ENCODE measurements at regions not wholly inside any gene's neighbourhood (a gene's known extent, or its start where the extent isn't known, plus 50 kb on each side); places are given as distances from the start of the nearest gene placed in this dataset.

- in situ Hi-C loops (cut with HindIII; ENCODE audit: low sequenced_read_pairs), result no loop called here
- no peak overlapping the region for H3K4me3 ChIP-seq (ENCODE audit: low read depth, low read length)
- TF ChIP-seq, protein P1, sequence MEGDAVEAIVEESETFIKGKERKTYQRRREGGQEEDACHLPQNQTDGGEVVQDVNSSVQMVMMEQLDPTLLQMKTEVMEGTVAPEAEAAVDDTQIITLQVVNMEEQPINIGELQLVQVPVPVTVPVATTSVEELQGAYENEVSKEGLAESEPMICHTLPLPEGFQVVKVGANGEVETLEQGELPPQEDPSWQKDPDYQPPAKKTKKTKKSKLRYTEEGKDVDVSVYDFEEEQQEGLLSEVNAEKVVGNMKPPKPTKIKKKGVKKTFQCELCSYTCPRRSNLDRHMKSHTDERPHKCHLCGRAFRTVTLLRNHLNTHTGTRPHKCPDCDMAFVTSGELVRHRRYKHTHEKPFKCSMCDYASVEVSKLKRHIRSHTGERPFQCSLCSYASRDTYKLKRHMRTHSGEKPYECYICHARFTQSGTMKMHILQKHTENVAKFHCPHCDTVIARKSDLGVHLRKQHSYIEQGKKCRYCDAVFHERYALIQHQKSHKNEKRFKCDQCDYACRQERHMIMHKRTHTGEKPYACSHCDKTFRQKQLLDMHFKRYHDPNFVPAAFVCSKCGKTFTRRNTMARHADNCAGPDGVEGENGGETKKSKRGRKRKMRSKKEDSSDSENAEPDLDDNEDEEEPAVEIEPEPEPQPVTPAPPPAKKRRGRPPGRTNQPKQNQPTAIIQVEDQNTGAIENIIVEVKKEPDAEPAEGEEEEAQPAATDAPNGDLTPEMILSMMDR (IDR thresholded peaks at IDR 0.05; ENCODE audit: low read depth, low read length), result no peak
- DNase-seq (ENCODE audit: low read depth, low spot score), result no peak
These were observed 83.5 kb upstream of the CDYL start for GRCh38 chr6:4692664-4693063.

- DNase-seq (ENCODE audit: low read depth, low spot score), result peak; percentile 80
- H3K4me3 ChIP-seq (ENCODE audit: low read depth, low read length), result peak overlapping the region; percentile 10
- TF ChIP-seq, protein P1 (IDR thresholded peaks at IDR 0.05; ENCODE audit: low read depth, low read length), result no peak
- in situ Hi-C loops (cut with HindIII; ENCODE audit: low sequenced_read_pairs), result no loop called here
These were observed 87.9 kb upstream of the CDYL start for GRCh38 chr6:4687989-4688947.

GRCh38 chr6:4687656-4687988 lies 88.6 kb upstream of the CDYL start:
- no peak for DNase-seq (ENCODE audit: low read depth, low spot score)
- in situ Hi-C loops (cut with HindIII; ENCODE audit: low sequenced_read_pairs), result no loop called here
- TF ChIP-seq, protein P1 (IDR thresholded peaks at IDR 0.05; ENCODE audit: low read depth, low read length), result no peak
- H3K4me3 ChIP-seq (ENCODE audit: low read depth, low read length), result no peak overlapping the region

GRCh38 chr6:4682431-4683097 lies 93.6 kb upstream of the CDYL start:
- H3K4me3 ChIP-seq (ENCODE audit: low read depth, low read length), result no peak overlapping the region
- TF ChIP-seq, protein P1 (IDR thresholded peaks at IDR 0.05; ENCODE audit: low read depth, low read length), result no peak
- in situ Hi-C loops (cut with HindIII; ENCODE audit: low sequenced_read_pairs), result no loop called here
- DNase-seq (ENCODE audit: low read depth, low spot score), result no peak

DNA sequence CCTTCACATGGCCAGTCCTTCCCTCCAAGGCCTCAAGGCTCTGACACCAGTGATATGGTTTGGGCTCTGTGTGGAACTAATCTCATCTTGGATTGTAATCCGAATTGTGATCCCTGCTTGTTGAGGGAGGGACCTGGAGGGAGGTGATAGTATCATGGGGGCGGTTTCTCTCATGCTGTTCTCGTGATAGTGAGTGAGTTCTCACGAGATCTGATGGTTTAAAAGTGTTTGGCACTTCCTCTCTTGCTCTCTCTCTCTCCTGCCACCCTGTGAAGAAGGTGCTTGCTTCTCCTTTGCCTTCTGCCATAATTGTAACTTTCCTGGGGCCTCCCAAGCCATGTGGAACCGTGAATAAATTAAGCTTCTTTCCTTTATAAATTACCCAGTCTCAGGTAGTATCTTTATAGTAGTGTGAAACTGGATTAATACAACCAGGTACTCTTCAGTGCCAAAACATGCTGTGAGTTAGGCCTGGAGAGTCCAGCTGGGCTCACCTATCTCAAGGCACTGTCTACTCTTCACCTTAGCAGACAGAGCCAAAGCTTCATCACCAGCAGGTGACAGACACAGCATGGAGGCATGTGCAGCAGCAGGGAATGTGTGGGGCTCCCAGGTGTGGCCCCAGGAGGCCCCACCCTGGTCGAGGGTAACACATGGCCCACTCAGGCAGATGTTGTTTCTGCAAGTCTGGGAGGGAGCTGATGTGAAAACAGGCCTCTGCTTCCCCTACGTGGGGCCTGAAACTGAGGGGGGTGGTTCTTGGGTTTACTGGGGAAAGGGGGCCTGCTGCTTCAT lies 97.5 kb upstream of the CDYL start:
- DNase-seq (ENCODE audit: low read depth, low spot score), result no peak
- in situ Hi-C loops (cut with HindIII; ENCODE audit: low sequenced_read_pairs), result no loop called here
- TF ChIP-seq, protein P1 (IDR thresholded peaks at IDR 0.05; ENCODE audit: low read depth, low read length), result no peak
- no peak overlapping the region for H3K4me3 ChIP-seq (ENCODE audit: low read depth, low read length)

- DNase-seq (ENCODE audit: low read depth, low spot score), result no peak
- in situ Hi-C loops (cut with HindIII; ENCODE audit: low sequenced_read_pairs), result no loop called here
- H3K4me3 ChIP-seq (ENCODE audit: low read depth, low read length), result no peak overlapping the region
- TF ChIP-seq, protein P1 (IDR thresholded peaks at IDR 0.05; ENCODE audit: low read depth, low read length), result no peak
These were observed 98.5 kb upstream of the CDYL start for GRCh38 chr6:4677751-4678065.
